Stomach smooth muscle (tissue), 2 donors: ENCODE measurements at regions not wholly inside any gene's neighbourhood (a gene's known extent, or its start where the extent isn't known, plus 50 kb on each side); places are given as distances from the start of the nearest gene placed in this dataset.
"Not testable (repeated sequence)": the region's sequence is repeated elsewhere in the genome, so short reads cannot be mapped to it uniquely, and the experiment has no call there.

ENCODE experiments used
- H3K27ac ChIP-seq: one replicate; pipeline ENCODE4 v1.7.0; 2013; ENCODE audit warnings: mild to moderate bottlenecking, low read length, inconsistent platforms
- H3K27me3 ChIP-seq, 2 donors: one replicate each; pipeline ENCODE4 v1.7.0; 2013; ENCODE audit warnings: low read length in 2 of 2; ENCODE audit not compliant: insufficient read depth in 2 of 2, control insufficient read depth in 1 of 2
- H3K36me3 ChIP-seq, 2 donors: one replicate each; pipeline ENCODE4 v1.7.0; 2013; ENCODE audit warnings: low read length in 2 of 2; ENCODE audit not compliant: control insufficient read depth in 2 of 2, insufficient read depth in 2 of 2
- H3K4me1 ChIP-seq: one replicate; pipeline ENCODE4 v1.7.0; 2013; ENCODE audit warnings: low read length; ENCODE audit not compliant: control insufficient read depth, insufficient read depth
- H3K4me3 ChIP-seq, 2 donors: one replicate each; pipeline ENCODE4 v1.7.0; 2013; ENCODE audit warnings: low read length in 2 of 2
- H3K9ac ChIP-seq, 2 donors: one replicate each; pipeline ENCODE4 v1.7.0; 2013; ENCODE audit warnings: low read length in 2 of 2, mild to moderate bottlenecking in 1 of 2
- H3K9me3 ChIP-seq, 2 donors: one replicate each; pipeline ENCODE4 v1.7.0; 2013; ENCODE audit warnings: low read length in 2 of 2; ENCODE audit not compliant: control insufficient read depth in 2 of 2
- donor health status: healthy.
- donor health status: Pancreatic carcinoma.

- Histone ChIP-seq H3K4me1 (peaks cover 6% of the 10 kb centered on the region), H3K27me3 (no peaks in the 10 kb centered on the region), H3K27ac (no peak overlapping the region), H3K9ac (no peak overlapping the region), H3K36me3 (no peaks in the 10 kb centered on the region), H3K4me3 (no peak overlapping the region), H3K9me3 (no peaks in the 10 kb centered on the region)
These were observed 94.4 kb upstream of the TNFSF4 start for GRCh38 chr1:173301507-173301906.

- Histone ChIP-seq H3K9ac (no peak overlapping the region), H3K27me3 (no peaks in the 10 kb centered on the region), H3K36me3 (no peaks in the 10 kb centered on the region), H3K4me1 (peaks cover 6% of the 10 kb centered on the region), H3K27ac (no peak overlapping the region), H3K9me3 (no peaks in the 10 kb centered on the region), H3K4me3 (no peak overlapping the region)
These were observed 95.2 kb upstream of the TNFSF4 start for GRCh38 chr1:173302366-173302765.

GRCh38 chr1:173302890-173303829 lies 96.0 kb upstream of the TNFSF4 start:
- H3K4me1 ChIP-seq: peaks cover 3% of the 10 kb centered on the region
- no peak overlapping the region for H3K9ac ChIP-seq
- H3K27me3 ChIP-seq: no peaks in the 10 kb centered on the region
- H3K27ac ChIP-seq: no peak overlapping the region
- H3K9me3 ChIP-seq: no peaks in the 10 kb centered on the region
- H3K36me3 ChIP-seq: no peaks in the 10 kb centered on the region
- no peak overlapping the region for H3K4me3 ChIP-seq

- Histone ChIP-seq H3K4me3 (no peak overlapping the region), H3K4me1 (peaks cover 2% of the 10 kb centered on the region), H3K9ac (no peak overlapping the region), H3K27me3 (no peaks in the 10 kb centered on the region), H3K36me3 (no peaks in the 10 kb centered on the region), H3K9me3 (no peaks in the 10 kb centered on the region), H3K27ac (no peak overlapping the region)
These were observed 96.9 kb upstream of the TNFSF4 start for GRCh38 chr1:173303984-173304383.

- no peaks in the 10 kb centered on the region for H3K27me3 ChIP-seq
- H3K9ac ChIP-seq: no peak overlapping the region
- H3K36me3 ChIP-seq: no peaks in the 10 kb centered on the region
These were observed 97.5 kb upstream of the TNFSF4 start for GRCh38 chr1:173304529-173305227.

GRCh38 chr1:173307845-173308244 lies 100.7 kb upstream of the TNFSF4 start:
- no peak overlapping the region for H3K27ac ChIP-seq
- no peaks in the 10 kb centered on the region for H3K4me1 ChIP-seq
- H3K4me3 ChIP-seq: no peak overlapping the region
- no peaks in the 10 kb centered on the region for H3K27me3 ChIP-seq
- no peaks in the 10 kb centered on the region for H3K9me3 ChIP-seq
- H3K9ac ChIP-seq: no peak overlapping the region
- no peaks in the 10 kb centered on the region for H3K36me3 ChIP-seq

More at GRCh38 chr1:173304529-173305227, 97.5 kb upstream of the TNFSF4 start:
- Histone ChIP-seq H3K4me3 (no peak overlapping the region), H3K4me1 (no peaks in the 10 kb centered on the region), H3K9me3 (no peaks in the 10 kb centered on the region), H3K27ac (no peak overlapping the region)

GRCh38 chr1:173314656-173315055 lies 107.5 kb upstream of the TNFSF4 start:
- Histone ChIP-seq H3K4me1 (no peaks in the 10 kb centered on the region), H3K27ac (no peak overlapping the region), H3K9me3 (no peaks in the 10 kb centered on the region), H3K27me3 (no peaks in the 10 kb centered on the region), H3K36me3 (no peaks in the 10 kb centered on the region), H3K4me3 (no peak overlapping the region), H3K9ac (no peak overlapping the region)

GRCh38 chr1:173315296-173315695 lies 108.2 kb upstream of the TNFSF4 start:
- H3K4me1 ChIP-seq: no peaks in the 10 kb centered on the region
- no peaks in the 10 kb centered on the region for H3K36me3 ChIP-seq
- no peaks in the 10 kb centered on the region for H3K27me3 ChIP-seq
- no peak overlapping the region for H3K9ac ChIP-seq
- no peak overlapping the region for H3K27ac ChIP-seq
- no peaks in the 10 kb centered on the region for H3K9me3 ChIP-seq
- no peak overlapping the region for H3K4me3 ChIP-seq

- no peak overlapping the region for H3K9ac ChIP-seq
- no peaks in the 10 kb centered on the region for H3K9me3 ChIP-seq
- no peak overlapping the region for H3K27ac ChIP-seq
- no peaks in the 10 kb centered on the region for H3K4me1 ChIP-seq
- no peaks in the 10 kb centered on the region for H3K27me3 ChIP-seq
- H3K4me3 ChIP-seq: no peak overlapping the region
- H3K36me3 ChIP-seq: no peaks in the 10 kb centered on the region
These were observed 111.7 kb upstream of the TNFSF4 start for GRCh38 chr1:173318788-173319187.

GRCh38 chr1:173324352-173324751 lies 117.2 kb upstream of the TNFSF4 start:
- not testable (repeated sequence) for H3K36me3 ChIP-seq, H3K4me1 ChIP-seq, H3K4me3 ChIP-seq, H3K27ac ChIP-seq, H3K27me3 ChIP-seq, H3K9me3 ChIP-seq, H3K9ac ChIP-seq

GRCh38 chr1:173327987-173328386 lies 120.9 kb upstream of the TNFSF4 start:
- not testable (repeated sequence) for H3K9ac ChIP-seq, H3K4me3 ChIP-seq, H3K4me1 ChIP-seq, H3K36me3 ChIP-seq, H3K9me3 ChIP-seq, H3K27ac ChIP-seq, H3K27me3 ChIP-seq
